G401 (cell line): ENCODE measurements at regions not wholly inside any gene's neighbourhood (a gene's known extent, or its start where the extent isn't known, plus 50 kb on each side); places are given as distances from the start of the nearest gene placed in this dataset.
A peak's percentile ranks its signal among the peaks of the same experiment; 100 is the strongest.
"Not testable (repeated sequence)": the region's sequence is repeated elsewhere in the genome, so short reads cannot be mapped to it uniquely, and the experiment has no call there.

Source experiments
- DNase-seq: peaks from one replicate; pipeline ENCODE4 v3.0.0-alpha.2; 2015; ENCODE audit warnings: low spot score
- in situ Hi-C: cut with HindIII; loops from 2 replicates; pipeline ENCODE4 v1.10.0; 2016; ENCODE audit warnings: low sequenced_read_pairs, mixed read lengths

DNA sequence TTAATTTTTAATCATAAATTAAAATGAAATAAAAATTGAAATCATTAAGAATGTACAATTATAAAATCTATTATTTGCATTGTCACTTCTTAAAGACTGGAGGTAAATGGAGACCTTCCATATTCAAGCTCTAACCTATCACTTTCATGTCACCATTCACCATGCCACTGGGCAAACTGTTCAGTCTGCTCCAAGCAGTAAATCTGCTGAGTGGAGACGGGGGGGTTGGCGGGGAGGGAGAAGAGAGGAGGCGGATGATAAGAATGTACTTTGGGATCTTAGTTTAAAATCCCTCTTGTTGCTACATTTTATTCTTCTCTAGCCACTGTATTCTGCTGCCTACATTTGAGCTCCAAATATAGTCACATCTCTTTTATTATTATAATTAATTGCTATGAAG lies 365.9 kb upstream of the NFIA start:
- no peak for DNase-seq
- in situ Hi-C loops, result no loop called here

GRCh38 chr1:60715970-60716369 lies 366.4 kb upstream of the NFIA start:
- no peak for DNase-seq

GRCh38 chr1:60709426-60709825 lies 372.9 kb upstream of the NFIA start:
- in situ Hi-C loops, result no loop called here
- DNase-seq, result no peak

More at GRCh38 chr1:60715970-60716369, 366.4 kb upstream of the NFIA start:
- in situ Hi-C loops, result no loop called here

GRCh38 chr1:60705026-60705425 lies 377.3 kb upstream of the NFIA start:
- no peak for DNase-seq
- in situ Hi-C loops, result no loop called here

- in situ Hi-C loops, result no loop called here
- no peak for DNase-seq
These were observed 379.2 kb upstream of the NFIA start for GRCh38 chr1:60703155-60703554.

DNA sequence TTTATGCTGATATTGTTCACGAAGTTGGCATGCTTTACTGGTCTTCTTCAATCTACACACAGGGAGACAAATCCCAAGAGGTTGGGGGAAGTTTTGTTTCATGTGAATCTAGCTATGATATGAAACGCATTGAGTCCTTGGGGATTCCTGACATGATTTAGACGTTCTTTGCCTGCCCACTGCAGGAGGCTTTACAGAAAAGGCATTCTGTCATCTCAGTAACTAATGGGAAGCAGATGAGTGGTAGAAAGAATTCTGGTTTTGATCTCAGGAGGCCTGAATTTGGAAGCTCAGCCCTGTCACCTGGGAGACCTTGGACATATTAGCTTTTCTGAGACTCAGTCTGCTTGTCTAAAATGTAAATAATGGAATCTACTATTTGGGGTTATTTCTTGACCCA lies 383.0 kb upstream of the NFIA start:
- in situ Hi-C loops, result no loop called here
- DNase-seq, result no peak

GRCh38 chr1:60697204-60697994 lies 385.0 kb upstream of the NFIA start:
- in situ Hi-C loops, result no loop called here
- peak; percentile 56 for DNase-seq

DNA sequence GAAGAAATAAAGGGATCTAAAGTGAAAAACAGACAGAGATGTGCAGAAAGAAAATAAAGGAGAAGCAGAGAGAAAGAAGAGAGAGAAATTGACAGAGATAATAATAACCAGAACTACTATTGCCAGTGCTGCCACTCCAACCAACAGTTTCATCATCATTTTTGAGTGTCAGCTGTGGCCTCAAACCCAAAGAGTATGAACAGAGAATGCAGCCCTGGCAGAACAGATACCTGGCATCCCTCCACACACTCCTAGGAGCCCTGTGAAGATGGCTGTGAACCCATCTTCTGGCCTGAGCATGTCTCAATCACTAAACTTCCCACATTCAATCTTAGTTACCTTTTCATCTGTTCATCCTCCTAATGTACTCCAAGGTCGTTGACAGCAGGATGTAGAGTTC lies 385.8 kb upstream of the NFIA start:
- DNase-seq, result peak; percentile 29
- in situ Hi-C loops, result no loop called here

GRCh38 chr1:60695716-60696171 lies 386.6 kb upstream of the NFIA start:
- in situ Hi-C loops, result no loop called here
- DNase-seq, result no peak

GRCh38 chr1:60694980-60695379 lies 387.4 kb upstream of the NFIA start:
- DNase-seq, result no peak
- in situ Hi-C loops, result no loop called here

GRCh38 chr1:60692031-60692430 lies 390.3 kb upstream of the NFIA start:
- in situ Hi-C loops, result no loop called here
- DNase-seq, result no peak

GRCh38 chr1:60688221-60688620 lies 394.1 kb upstream of the NFIA start:
- in situ Hi-C loops, DNase-seq: not testable (repeated sequence)

DNA sequence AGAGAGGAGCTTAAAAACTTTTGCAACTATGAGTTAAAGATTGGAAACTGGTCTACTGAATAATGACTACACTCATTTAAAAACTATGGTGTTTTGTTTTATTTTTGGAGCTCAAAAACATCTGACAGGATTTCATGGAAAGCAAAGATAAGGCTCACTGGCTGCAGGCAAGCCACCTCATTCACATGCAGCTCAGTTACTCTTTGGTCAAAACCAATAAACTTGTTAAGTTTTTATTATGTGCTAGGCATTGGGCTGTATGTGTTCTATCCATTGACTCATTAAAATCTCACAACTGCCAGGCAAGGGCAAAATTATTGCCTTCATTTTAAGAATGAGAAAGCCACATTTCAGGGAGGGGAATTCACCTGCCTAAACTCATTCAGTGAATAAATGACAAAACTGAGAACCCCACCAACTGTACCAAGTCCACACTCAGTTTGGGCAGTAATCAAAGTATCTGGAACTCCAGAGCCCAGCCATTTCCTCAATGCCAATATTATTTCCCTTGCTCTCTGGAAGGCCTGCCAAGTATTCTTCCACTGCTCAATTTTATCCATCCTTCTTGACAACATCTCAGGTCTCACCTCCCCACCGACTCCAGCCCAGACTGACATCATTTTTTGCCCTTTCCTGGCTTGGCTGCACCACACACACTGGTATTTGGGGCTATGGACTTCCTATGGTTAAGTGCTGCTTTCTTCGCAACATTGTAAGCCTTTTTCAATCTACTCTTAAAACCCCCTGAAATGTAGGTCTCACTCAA lies 401.1 kb upstream of the NFIA start:
- in situ Hi-C loops, result no loop called here
- no peak for DNase-seq

- in situ Hi-C loops, result no loop called here
- DNase-seq, result no peak
These were observed 402.6 kb upstream of the NFIA start for GRCh38 chr1:60679524-60680375.

- DNase-seq, result no peak
These were observed 403.6 kb upstream of the NFIA start for GRCh38 chr1:60678802-60679201.

GRCh38 chr1:60678391-60678790 lies 404.0 kb upstream of the NFIA start:
- DNase-seq, result no peak

More at GRCh38 chr1:60678802-60679201, 403.6 kb upstream of the NFIA start:
- in situ Hi-C loops, result no loop called here

DNA sequence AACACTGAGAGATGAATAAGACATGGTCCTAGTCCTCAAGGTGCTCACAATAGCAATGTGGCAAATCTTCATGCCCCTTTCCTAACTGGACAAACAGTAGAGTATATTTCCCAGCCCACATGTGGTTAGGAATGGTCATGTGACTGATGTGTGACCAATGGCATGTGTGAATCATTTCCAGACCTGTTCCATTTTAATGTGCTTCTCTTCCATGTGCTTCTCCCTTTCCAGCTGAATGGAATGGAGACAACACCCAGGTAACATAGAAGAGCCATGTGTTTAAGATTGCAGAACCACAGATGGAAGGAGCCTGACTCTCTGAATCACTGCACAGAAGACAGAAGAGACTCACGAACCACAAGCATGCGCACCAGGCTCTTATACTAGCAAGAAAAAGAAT lies 409.9 kb upstream of the NFIA start:
- in situ Hi-C loops, result no loop called here
- DNase-seq, result no peak

More at GRCh38 chr1:60678391-60678790, 404.0 kb upstream of the NFIA start:
- in situ Hi-C loops, result no loop called here

DNA sequence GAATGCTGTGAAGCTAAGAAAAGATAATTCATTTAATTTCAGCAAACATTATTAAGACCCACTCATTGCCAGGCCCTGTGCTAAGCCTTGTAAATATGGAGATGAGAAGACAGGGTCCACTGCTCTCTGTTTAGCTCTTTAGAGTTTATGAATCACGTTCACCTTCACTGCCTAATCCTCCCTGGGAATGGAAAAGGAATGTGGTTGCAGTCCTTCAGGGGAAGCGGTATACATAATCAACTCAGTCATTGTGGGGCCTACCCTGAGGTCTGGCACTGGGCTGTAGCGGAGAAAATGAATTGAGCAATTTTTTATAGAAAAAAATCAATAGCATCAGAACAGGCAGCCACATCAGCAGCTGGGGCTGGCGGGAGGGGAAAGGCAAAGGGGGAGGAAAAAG lies 412.1 kb upstream of the NFIA start:
- no peak for DNase-seq
- in situ Hi-C loops, result no loop called here

DNA sequence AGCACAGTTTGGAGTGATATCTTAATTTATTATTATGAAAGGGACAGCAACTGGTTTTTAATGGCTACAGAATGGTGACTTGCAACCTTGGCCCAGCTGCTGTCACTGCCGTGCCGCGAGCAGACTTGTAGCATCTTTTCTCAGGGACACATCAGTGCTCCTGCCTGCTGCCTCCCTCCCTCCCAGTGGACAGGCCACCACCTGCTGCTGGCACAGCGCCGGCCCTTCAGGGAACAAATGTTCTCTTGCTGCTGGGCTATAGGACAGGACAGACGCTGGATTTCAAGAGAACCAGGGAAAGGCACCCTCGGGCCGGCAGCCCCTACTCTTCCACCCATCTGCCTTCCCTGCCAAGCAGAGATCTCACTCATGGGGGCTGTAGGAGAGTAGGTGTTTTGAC lies 413.8 kb upstream of the NFIA start:
- in situ Hi-C loops, result no loop called here
- DNase-seq, result peak; percentile 65

GRCh38 chr1:60665311-60665710 lies 417.1 kb upstream of the NFIA start:
- no peak for DNase-seq
- in situ Hi-C loops, result no loop called here
